ENCODE measurements at regions not wholly inside any gene's neighbourhood (a gene's known extent, or its start where the extent isn't known, plus 50 kb on each side); places are given as distances from the start of the nearest gene placed in this dataset.

GRCh38 chr1:238272145-238272544 is 381.4 kb upstream of the ZP4 start:
- TF ChIP-seq CTCF (conservative IDR thresholded peaks at IDR 0.05; ENCODE audit: low read length) (no peak), EZH2phosphoT487 (IDR thresholded peaks at IDR 0.05; ENCODE audit: borderline replicate concordance) (no peak)
